Hepatic stellate cell (primary cell): ENCODE measurements at regions not wholly inside any gene's neighbourhood (a gene's known extent, or its start where the extent isn't known, plus 50 kb on each side); places are given as distances from the start of the nearest gene placed in this dataset.

Experiments used
- DNase-seq: peaks from one replicate; pipeline ENCODE4 v3.0.0; 2011; ENCODE audit warnings: low spot score

DNA sequence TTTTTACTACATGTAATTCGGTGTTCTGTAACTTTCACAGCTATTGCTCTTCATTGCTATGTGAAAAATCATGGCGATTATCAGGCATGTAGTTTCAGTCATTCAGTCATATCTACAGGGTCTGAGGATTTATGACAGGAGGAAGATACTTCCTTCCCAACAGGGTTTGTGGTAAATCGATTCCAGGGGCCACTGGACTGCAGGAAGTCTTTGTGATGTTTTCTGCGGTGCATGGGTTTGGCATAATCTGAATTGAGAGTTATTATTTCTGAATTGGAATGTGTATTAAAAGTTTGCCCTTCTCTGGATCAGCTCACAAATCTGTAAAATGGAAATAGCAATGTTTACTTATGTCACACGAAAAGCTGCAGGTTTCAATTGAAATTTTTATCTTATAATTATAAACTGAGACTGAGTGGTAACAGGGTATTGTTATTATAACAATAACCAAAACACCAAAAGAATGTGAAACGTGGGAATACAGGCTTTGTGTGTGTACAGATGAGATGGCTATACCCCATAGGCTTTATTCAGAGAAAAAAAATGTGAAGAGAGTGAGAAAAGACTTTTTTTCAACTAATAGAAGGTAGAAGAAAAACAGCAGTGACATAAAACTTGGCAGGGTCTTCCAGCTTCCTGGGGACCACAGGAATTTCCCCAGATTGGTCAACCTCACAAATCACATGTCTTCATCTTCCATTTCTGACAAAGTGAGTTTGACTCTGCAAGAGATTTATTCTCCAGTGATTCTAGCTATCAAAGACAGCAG, 307.7 kb upstream of the NFE2L3 start:
- no peak for DNase-seq

DNA sequence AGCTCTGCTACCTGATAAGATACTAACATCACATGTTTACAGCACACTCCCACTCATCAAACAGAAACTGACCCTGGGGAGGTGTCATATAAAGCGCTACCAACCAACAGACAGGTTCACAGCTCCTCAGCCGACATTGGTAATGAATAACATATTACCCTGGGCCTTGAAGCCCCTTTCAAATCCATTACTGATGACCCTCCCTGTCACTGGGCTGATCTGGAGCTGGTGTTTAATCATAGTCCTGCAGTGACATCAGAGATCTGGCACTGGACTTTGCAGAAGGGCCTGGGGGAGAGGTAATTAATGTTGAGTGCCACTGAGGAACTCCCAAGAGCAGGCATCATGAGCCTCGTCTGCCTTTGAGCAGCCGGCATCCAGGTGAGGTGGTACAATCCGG, 306.5 kb upstream of the NFE2L3 start:
- no peak for DNase-seq

DNA sequence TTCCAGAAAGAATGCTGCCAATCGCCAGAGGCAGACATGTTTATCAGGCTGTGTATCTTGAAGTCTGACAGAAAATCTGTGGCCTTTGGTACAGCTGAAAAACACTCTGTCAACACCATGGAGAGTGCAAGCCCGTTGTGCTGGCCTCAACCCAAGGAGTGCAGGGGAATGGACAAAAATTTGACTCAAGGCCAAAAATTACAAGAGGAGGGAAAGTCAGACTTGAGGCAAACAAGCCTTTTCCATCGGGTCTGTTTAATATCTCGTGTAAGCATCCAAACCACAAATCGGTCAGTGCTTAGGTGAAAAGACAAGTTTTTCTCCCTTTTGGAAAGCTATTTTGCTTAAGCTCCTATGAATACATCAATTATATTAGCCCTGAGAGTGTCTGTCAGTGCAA, 305.3 kb upstream of the NFE2L3 start:
- peak; percentile 62 for DNase-seq

DNA sequence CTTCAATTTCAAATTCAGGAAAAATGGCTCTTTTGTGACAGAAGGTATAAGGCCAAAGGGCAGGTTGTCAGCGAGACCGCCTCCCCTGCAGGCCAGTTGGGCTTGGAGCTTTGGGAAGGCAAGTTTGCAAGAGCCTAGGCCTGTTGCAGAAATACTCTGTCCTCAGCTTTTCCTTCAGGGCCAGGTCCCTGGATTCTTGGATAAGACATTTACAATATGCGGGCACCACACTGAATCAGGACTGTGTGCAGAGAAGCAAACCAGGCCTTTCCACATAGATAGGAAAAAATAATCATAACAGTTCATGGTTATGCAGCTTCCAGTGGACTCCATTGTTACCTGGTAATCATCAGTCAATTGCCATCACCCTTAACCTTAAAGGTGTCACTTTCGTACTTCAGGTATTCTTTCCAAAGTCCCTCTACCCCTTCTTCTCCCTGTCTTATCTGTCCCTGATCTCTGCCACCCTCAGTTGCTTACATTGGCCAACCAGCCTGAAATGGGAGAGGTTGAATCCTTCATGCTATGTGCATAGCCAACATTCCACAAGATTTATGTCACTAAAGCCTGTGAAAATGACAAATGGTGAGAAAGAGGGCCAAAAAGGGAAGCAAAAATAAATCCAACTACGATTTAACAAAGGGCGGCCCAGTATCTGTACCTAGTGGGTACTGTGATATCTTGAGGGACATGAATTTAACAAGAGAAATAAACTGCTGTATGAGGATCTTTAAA, 304.5 kb upstream of the NFE2L3 start:
- DNase-seq = no peak

DNA sequence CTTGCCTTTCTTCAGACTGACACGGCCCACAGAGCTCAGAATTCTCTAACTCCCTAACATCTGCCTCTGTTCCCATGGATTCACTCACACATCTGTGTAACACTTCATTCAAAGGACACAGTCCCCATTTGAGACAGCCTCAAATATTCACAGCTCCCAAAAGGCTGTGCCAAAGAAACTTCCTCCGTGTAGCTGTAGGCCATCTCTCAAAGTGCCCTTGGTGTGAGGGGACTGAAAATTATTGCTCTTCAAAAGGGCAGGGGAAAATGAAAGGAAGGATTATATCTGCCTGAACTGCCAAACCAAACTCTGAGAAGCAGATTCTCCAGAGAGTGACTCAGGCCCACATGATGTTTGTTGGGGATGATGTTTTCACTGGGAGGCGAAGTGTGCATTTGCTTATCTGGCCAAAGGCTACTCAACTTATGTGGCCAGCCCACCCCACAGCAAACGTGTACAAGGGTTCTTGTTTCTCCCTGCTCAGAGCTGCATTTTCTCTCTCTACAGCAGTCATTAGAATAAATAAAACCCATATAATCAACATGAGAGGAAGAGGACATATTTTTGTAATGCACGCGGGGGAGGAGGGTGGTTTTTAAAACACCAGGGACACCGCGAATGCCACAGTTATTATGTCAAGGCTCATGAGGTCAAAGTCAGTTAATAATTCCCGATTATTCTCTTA, 302.4 kb upstream of the NFE2L3 start:
- peak; percentile 74 for DNase-seq

DNA sequence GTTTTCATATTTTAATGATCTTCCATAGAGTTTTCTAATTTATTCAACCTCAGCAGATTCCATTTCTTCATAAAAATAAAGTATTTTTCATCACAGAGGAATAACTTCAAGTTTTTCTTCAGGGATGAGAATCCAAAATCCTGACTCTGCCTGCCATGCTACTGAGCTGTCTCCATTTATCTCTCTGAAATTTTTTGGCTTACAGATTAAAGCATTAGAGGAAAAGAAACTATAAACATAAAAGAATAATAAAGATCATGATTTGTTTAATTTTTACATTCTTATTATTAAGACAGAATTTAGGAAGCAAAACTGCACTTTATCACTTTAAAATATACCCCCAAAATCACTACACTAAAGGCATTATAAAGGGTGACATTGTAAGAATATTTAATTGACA, 301.8 kb upstream of the NFE2L3 start:
- no peak for DNase-seq

DNA sequence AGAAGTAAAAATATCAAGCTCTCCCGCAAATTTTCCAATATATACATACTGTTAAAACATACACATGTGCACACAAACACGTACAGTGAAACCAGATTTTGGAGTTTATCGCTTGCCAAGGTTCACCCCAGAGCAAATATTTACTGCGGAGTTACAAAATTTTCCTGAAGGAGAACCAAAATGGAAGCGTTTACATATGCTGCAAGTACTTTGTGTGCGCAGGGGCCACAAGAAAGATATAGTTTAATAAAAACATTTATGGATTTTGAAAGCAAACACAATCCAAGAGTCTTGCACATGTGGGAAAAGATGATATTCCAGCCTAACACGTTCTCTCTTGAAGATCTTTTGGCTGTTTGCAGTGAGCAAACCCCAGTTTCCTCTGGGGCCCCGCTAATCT, 301.3 kb upstream of the NFE2L3 start:
- no peak for DNase-seq

DNA sequence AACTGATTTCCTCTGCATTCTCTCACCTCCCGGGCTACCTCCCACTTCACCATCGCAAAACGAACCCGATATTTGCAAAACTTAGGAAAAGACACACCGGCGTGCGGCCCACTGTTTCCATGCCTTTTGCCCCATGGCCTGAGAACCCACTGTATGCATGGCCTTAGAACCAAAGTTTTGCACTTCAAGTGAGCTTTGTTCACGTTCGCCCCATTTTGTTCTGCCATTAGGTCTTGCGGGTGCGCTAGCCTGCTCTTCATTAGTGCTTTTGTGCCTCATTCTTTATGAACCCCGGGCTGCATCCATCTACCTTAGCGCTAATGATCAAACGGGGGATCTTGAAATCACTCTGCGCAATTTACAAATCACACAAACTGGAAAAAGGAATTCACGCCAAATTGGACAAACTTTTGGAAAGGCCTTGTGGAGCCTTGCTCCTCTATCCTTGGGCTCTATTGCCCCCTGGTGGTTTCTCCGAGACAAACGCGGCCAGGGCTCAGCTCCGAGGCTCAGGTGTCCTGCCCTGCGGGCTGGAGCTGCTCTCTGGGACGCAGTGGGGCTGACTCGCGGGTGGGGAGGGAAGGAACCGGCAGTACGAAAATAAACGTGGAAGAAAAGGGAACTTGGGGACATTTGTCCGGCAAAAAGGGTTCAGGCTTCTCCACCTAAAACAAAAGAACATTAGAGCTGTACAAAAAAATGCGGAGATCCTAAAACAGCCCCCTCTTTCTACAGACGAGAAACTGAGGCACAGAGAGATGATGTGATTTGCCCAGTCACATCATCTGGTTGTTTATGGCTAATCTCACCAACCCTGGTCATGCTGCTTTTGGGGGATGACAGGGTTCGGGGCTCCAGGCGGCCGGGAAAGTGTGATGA, 300.4 kb upstream of the NFE2L3 start:
- peak; percentile 66 for DNase-seq

DNA sequence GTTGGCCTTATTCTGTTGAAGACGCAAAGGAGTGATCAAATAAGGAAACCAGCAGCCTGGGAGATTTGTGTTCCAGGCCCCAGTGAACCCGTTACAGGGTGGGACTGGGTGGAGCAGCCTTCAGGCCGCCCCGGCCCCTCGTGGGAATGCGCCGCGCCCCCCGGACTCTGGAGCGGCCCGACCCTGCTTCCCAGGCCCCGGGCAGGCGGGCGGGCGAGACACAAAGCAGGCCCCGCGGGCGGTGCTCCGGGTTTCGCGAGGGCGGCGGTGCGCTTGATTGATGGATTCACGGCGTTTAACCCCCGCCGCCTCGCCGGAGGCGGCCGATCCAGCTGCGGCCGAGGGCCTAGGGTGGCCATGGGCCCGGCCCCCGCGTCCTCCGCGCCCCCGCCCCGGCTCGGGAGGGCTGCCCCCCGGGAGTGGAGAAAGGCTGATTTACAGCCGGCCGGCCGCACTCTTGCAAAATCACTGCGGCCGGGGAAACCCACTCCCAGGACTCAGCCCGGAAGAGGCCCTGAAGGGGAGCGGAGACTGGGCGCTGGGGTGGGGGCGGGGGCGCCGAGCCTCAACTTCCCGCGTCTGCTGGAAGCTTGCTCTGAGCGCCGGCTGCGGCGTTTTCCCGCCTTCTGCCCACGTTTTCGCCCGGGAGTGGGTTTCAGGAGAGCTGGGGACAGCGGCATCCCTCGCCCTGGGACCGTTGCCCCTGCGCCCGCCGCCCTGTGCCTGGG, 299.6 kb upstream of the NFE2L3 start:
- DNase-seq = no peak

DNA sequence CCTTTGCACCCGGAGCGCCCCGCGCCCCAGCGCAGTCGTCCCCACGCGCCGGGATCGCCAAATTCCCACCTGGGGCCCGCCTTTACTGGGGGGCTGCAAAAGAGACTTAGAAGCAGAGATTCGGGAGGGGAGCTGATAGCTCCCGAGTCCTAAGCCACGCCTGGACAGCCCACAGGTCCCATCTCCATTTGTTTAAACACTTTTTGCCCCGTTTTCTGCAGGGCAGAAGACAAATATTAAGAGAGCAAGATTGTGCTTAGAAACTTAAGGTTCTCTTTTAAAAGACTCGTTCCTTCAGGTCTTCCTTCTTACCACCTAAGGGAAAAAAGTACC, 299.1 kb upstream of the NFE2L3 start:
- DNase-seq = no peak

DNA sequence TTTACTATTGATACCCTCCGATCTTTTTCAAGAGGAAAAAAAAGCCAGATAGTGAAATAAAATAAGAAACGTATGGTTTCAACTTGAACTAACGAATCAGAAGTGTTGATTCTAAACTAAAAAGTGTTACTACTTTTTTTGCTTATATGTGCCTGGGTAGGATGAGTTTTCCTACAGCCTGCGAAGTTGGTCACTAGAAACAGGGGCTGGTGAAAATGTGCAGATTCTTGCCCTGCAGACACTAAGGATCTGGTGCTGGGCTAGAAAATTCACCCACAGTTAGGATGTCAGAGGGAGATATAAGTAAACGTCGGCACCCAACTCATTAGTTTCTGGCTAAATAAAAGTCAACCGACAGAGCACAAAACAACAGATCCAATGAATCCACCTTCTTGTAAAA, 298.7 kb upstream of the NFE2L3 start:
- no peak for DNase-seq

DNA sequence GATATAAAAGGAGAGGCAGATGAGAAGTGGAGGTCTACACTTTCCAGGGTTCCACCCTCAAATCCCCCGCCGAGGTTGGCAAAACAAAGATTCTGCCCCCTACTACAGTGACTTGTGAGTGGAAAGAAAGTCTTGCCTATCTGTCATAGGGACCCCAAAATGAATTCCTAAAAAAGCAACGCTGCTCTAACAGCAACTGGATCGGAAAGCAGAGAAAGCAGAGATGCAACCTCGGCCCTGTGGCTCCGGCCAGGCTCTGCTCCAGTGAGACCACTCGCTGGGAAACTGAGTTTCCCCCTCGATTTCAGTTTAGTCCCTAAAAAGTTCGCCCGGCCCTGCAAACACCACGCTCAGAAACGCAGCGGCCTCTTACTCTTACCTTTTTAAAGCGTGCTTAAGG, 297.9 kb upstream of the NFE2L3 start:
- DNase-seq = no peak

DNA sequence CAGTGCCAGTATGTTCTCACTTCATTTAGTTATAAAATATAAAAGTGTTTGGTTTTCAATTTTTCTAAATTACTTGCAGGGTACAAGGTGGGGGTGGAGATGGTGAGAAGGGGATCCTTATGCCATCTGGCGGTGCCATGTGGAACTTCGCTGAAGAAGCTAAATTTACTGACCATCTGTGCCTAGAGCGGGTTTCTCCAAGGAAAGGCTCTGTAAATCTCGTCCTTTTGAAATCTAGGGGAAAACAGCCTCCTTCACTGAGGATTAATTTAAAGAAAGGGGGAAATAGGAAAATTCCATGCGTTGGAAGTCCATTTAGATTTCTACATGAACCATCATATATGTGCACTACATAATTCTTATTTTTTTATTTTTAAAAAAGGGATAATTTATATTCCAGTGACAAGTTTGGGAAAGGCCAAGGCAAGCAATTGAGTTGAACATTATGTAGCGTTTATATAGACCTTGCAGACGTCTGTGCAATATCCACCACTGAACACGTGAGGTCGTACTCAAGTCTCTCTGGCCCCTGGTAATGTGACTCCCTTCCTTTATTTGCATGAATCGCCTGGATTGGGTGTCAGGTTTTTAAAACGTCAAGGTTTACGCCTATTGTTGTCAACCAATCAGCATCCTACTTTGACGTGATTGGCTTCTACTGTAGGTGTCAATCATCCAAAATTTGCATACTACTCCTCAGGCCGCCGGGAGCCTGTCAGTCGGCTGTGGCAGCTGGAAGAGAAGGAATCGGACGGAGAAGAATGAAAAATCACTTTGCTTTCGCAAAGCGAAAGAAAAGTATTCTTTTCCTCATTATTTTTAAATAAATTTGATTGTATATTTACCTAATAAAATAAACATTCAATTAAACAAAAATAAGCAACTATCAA, 297.1 kb upstream of the NFE2L3 start:
- DNase-seq = no peak

DNA sequence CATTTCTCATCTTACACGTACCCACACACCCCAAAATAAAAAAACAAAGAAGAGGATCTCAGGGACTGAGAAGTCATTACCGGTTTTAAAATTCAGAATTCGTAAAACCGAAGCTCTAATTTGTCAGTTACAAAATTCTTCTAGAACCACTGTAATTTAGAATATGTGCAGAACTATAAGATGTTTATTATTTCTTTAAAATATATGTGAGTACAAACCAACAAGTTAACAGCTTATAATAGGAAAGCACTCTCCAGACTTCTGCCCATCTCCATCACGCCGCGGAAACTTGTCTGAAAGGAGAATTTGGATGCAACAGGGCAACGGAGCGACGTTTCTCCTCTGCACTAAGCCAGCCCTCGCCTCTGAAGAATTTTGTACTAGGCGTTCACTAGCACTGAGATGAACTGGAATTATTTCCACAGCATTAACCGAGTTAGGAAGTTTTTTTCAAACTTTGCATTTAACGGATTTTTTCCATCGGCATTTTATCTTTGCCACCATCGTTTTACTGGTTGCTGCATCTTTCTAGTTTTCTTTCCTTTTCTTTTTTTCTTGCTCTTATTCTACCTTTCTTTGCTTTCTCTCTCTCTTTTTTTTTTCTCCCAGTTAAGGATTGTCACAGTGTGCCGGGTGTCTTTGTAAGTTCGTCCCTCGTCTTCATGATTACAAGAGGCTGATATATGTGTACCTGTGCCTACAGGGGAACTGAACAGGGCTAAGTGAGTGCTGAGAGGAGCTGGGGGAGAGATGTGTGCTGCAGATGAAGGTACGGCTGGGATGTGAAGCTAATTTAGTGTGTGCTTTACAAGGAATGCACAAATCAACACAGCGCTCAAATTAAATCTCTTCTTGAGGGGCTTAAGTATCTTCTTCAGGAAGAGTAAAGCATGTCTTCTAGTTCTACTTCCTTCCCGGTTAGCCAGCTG, 295.9 kb upstream of the NFE2L3 start:
- no peak for DNase-seq

DNA sequence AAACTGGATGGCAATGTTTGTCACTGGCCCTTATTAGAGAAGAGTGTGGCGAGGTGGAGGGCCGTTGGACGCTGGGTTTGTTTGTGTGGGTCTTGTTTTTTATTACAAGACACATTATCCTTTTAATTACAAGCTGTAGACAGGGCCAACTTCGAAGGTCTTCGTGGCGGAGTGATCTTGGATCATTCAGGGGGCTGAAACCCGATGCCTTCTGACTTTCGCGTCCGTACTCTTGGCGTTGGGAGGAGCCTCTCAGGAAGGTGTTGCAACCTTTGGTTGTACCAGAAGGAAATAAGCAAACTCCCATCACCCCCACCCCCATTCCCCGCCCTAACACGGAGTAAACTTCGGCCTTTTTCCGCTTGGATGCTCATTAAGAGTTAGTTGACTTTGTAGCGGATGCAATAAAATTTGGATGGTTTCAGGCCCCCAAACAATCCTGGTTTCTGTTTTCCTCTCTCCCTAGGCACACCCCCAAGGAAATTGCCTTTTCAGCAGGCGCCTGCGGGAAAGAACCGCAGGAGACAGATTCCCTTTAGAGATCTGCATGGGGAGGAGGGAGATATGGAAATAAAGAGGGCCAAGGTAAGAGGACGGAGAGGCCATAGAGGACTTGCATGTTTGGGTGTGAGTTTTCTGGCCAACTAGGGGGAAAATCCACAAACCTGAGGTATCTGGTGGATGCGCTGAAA, 294.5 kb upstream of the NFE2L3 start:
- no peak for DNase-seq

DNA sequence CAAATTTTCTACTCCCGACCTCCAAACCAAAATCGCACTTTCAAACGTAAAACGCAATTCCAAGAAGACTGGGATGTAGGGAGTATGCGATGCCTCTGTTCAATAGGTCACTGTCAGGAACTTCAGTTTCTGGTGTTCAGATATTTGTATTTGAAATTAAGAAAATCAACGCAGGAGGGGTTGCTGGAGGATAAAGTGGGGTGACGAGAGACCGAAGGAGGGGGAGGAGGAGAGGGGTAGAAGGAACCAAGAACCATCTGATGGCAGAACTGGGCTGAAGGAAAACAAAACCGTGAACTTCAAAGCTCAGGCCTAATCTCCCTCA, 293.8 kb upstream of the NFE2L3 start:
- no peak for DNase-seq

DNA sequence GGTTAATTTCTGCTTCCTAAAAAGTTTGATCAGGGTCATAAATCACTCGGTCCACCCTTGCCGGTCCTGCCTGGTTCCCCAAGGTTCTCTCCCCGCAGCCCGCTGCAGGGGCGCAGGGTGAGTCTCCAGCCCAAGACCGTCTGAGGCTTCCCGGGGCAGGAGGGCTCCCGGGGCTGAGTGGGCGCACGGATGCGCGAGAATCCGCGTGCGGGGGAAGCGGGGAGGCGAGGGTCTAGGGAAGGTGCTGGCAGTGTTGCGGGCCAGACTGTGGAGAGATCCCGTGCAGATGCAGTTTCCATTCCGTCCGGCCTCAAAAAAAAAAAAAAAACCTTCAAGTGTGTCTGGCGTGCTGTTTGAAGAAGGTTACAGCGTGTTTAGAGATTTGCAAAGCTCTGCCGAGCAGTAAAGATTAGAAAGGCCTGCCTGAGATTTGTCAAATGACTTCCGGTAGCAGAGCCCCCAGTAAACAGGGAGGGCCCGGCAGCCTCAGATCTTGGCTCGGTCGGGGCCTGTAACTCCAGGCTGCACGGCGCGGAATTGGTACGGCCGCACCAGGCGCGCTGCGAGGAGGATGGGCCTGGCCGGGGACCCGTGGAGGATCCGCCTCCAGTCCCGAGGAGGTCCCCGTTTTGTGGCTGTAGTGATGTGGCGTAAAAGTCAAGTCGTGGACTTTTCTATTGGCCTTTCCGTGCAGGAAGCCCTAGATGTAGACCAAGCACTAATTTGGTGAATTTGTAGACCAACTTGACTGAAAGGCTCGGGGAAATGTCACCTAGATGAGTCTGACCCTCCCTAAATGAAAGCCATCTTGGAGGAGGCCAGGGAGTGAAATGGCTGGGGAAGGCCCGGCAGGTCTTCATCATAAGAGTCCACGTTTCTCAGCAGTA, 293.2 kb upstream of the NFE2L3 start:
- DNase-seq = no peak
